Thoracic aorta (tissue), 2 donors: ENCODE measurements at regions not wholly inside any gene's neighbourhood (a gene's known extent, or its start where the extent isn't known, plus 50 kb on each side); places are given as distances from the start of the nearest gene placed in this dataset.

Experiments
- ATAC-seq: fragments of 150-250 bp; one replicate; pipeline ENCODE4 v1.8.0; 2017; ENCODE audit warnings: low read depth; ENCODE audit not compliant: insufficient number of reproducible peaks, low FRiP score
- DNase-seq: peaks from one replicate; pipeline ENCODE4 v3.0.0-alpha.2; 2020; ENCODE audit warnings: low spot score
- H3K27ac ChIP-seq, 2 donors: fragments of 200-600 bp; sonication (generic); 1 replicate in 1 of 2; 2 replicates in 1 of 2; pipeline ENCODE4 v1.5.1; 2016; ENCODE audit warnings: mild to moderate bottlenecking in 2 of 2, moderate library complexity in 2 of 2
- H3K27me3 ChIP-seq: fragments of 200-600 bp; sonication (generic); replicated peaks from 2 replicates; pipeline ENCODE4 v1.6.0; 2016; ENCODE audit warnings: mild to moderate bottlenecking; ENCODE audit not compliant: insufficient read depth
- H3K36me3 ChIP-seq: fragments of 200-600 bp; sonication (generic); one replicate; pipeline ENCODE4 v1.5.1; 2016
- H3K4me1 ChIP-seq, 2 donors: fragments of 200-600 bp; sonication (generic); 1 replicate in 1 of 2; 2 replicates in 1 of 2; pipeline versions ENCODE4 v1.5.1 to v1.6.0; 2016; ENCODE audit warnings: low read depth in 2 of 2, mild to moderate bottlenecking in 1 of 2; ENCODE audit not compliant: control insufficient read depth in 1 of 2
- H3K4me3 ChIP-seq: fragments of 200-600 bp; sonication (generic); 2 replicates; pipeline ENCODE4 v1.5.1; 2016; ENCODE audit warnings: mild to moderate bottlenecking
- H3K9me3 ChIP-seq: fragments of 200-600 bp; sonication (generic); 2 replicates; pipeline ENCODE4 v1.5.1; 2016
- CTCF ChIP-seq: fragments of 200-600 bp; sonication (generic); IDR thresholded peaks from one replicate; pipeline ENCODE4 v1.5.1; 2019; ENCODE audit warnings: antibody characterized with exemption

DNA sequence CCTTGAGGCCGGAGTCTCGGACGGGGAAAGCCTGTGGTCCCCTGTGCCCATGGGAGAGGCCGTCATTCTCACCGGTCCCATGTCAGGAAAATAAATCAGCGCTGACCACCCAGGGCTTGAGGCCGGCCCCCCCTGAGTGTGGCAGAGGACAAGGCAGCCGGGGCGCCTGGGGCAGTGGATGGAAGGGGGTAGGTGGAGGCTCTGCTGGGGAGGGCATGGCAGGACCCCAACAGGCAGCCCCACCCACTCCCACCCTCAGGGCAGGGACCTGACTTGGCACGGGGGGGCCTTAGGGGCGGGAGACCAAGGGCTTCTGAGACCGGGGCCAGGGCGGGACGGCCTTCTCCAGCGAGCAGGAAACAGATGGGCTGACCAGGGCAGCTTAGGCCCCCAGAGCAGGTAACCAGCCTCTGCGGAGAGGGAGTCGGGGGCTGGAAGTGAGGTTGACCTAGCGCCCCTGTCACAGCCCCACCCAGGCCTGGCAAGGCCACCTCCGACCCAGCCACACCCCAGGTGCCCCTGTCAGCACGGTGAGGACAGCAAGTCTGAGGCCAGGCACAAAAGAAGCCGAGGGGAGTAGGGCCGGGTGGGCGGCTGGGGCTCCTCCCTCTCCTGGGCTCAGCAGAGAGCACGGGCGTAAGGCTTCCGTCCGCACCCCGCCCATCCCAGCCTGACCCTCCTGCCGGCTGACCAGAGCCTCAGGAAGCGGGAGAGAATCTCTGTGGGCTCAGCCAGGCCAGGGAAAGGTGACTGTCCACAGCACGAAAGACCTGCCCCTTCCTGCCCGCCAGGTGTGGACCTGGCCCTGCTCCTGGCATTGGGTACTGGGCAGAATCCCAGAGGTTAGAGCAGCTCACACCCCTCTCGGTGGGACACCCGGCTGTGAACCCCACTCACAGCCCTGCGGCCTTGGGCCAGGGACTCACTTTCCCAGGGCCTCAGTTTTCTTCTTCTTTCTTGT lies 87.4 kb downstream of the FOXL3 start:
- Histone ChIP-seq H3K9me3 (no peaks in the 10 kb centered on the region), H3K4me3 (no peak overlapping the region), H3K36me3 (no peaks in the 10 kb centered on the region), H3K27me3 (no peaks in the 10 kb centered on the region), H3K27ac (no peak overlapping the region), H3K4me1 (peaks cover 0 to 25% of the 10 kb centered on the region in 2 donors)
- ATAC-seq: no peak
- DNase-seq: no peak
- TF ChIP-seq CTCF: no peak

GRCh38 chr7:378041-378420 lies 88.1 kb downstream of the FOXL3 start:
- Histone ChIP-seq H3K4me1 (peaks cover 0 to 19% of the 10 kb centered on the region in 2 donors), H3K4me3 (no peak overlapping the region), H3K27ac (no peak overlapping the region), H3K36me3 (no peaks in the 10 kb centered on the region), H3K27me3 (no peaks in the 10 kb centered on the region), H3K9me3 (no peaks in the 10 kb centered on the region)
- no peak for TF ChIP-seq CTCF
- DNase-seq (no peak), ATAC-seq (no peak)

GRCh38 chr7:378551-379455 lies 88.8 kb downstream of the FOXL3 start:
- ATAC-seq: no peak
- Histone ChIP-seq H3K9me3 (peaks cover 4% of the 10 kb centered on the region), H3K36me3 (no peaks in the 10 kb centered on the region), H3K27me3 (no peaks in the 10 kb centered on the region), H3K27ac (no peak overlapping the region), H3K4me3 (peak overlapping the region; percentile 62), H3K4me1 (peaks cover 0 to 14% of the 10 kb centered on the region in 2 donors)
- DNase-seq: no peak
- TF ChIP-seq CTCF: no peak

DNA sequence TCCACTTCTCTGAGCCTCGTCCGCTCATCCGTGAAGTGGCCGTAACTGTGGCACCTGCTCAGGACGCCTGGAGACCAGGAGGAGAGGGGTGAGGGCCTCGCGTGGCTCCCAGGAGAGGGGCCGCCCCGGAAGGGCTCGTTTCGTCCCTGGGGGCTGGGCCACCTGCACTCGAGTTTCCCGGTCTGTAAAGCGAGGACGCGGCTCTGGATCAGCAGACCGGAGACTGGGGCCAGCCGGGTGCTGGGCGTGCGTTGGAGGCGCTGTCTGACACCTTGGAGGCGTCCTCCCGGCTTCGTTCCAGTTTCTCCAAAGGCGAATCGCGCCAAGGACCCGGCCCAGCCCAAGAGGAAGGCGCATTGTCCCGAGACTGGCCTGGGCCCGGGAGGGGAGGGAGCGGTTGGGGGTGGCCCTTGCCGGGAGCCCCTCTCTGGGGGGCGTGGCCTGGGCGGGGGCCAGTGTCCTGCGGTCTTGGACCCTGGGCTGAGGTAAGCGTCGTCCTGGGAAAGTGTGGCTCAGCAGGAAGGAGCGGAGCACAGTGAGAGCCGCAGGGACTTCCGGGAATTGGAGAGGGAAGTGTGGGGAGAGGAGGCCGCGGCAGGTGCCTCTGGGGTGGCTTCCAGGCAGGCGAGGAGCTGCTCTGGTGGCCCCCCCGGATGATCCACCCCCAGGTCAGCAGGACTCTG lies 89.6 kb downstream of the FOXL3 start:
- H3K27me3 ChIP-seq: no peaks in the 10 kb centered on the region
- no peak overlapping the region for H3K27ac ChIP-seq
- ATAC-seq (no peak), DNase-seq (no peak)
- H3K4me3 ChIP-seq: peak overlapping the region; percentile 62
- TF ChIP-seq CTCF: no peak
- peaks cover 12% of the 10 kb centered on the region for H3K9me3 ChIP-seq
- H3K36me3 ChIP-seq: no peaks in the 10 kb centered on the region
- peaks cover 0 to 14% of the 10 kb centered on the region in 2 donors for H3K4me1 ChIP-seq

- Histone ChIP-seq H3K4me3 (peak overlapping the region; percentile 62), H3K27ac (no peak overlapping the region), H3K4me1 (peaks cover 0 to 14% of the 10 kb centered on the region in 2 donors), H3K9me3 (peaks cover 14% of the 10 kb centered on the region), H3K36me3 (no peaks in the 10 kb centered on the region), H3K27me3 (no peaks in the 10 kb centered on the region)
- no peak for ATAC-seq
- TF ChIP-seq CTCF: no peak
- no peak for DNase-seq
Measured at GRCh38 chr7:380139-380485, 90.1 kb downstream of the FOXL3 start.
